ENCODE measurements at regions not wholly inside any gene's neighbourhood (a gene's known extent, or its start where the extent isn't known, plus 50 kb on each side); places are given as distances from the start of the nearest gene placed in this dataset.
"Not testable (repeated sequence)": the region's sequence is repeated elsewhere in the genome, so short reads cannot be mapped to it uniquely, and the experiment has no call there.

GRCh38 chr16:16448423-16448822 lies 69.5 kb downstream of the NPIPA7 start:
- not testable (repeated sequence) for H3K27me3 ChIP-seq (ENCODE audit: control insufficient read depth in 4 of 4, insufficient read depth in 4 of 4, low read length in 3 of 4); H3K9ac ChIP-seq (ENCODE audit: low read depth in 1 of 2, low read length in 2 of 2); H3K4me1 ChIP-seq (ENCODE audit: control insufficient read depth in 4 of 4, insufficient read depth in 4 of 4, low read length in 3 of 4); H3K4me3 ChIP-seq (ENCODE audit: low read depth in 1 of 3, low read length in 3 of 3); H3K36me3 ChIP-seq (ENCODE audit: control insufficient read depth in 4 of 4, insufficient read depth in 3 of 4, low read depth in 1 of 4, low read length in 3 of 4); H3K9me3 ChIP-seq (ENCODE audit: control insufficient read depth in 4 of 4, low read length in 3 of 4); H3K27ac ChIP-seq (ENCODE audit: low read depth in 1 of 2, low read length in 2 of 2); DNase-seq (ENCODE audit: low spot score)
- 84% methylated on average over 2 of the region's 6 CpGs for WGBS

GRCh38 chr16:16449712-16450237 lies 70.8 kb downstream of the NPIPA7 start:
- H3K27me3 ChIP-seq (ENCODE audit: control insufficient read depth in 4 of 4, insufficient read depth in 4 of 4, low read length in 3 of 4); H3K36me3 ChIP-seq (ENCODE audit: control insufficient read depth in 4 of 4, insufficient read depth in 3 of 4, low read depth in 1 of 4, low read length in 3 of 4); H3K4me1 ChIP-seq (ENCODE audit: control insufficient read depth in 4 of 4, insufficient read depth in 4 of 4, low read length in 3 of 4); H3K27ac ChIP-seq (ENCODE audit: low read depth in 1 of 2, low read length in 2 of 2); H3K9ac ChIP-seq (ENCODE audit: low read depth in 1 of 2, low read length in 2 of 2); H3K4me3 ChIP-seq (ENCODE audit: low read depth in 1 of 3, low read length in 3 of 3); H3K9me3 ChIP-seq (ENCODE audit: control insufficient read depth in 4 of 4, low read length in 3 of 4); DNase-seq (ENCODE audit: low spot score): not testable (repeated sequence)
- 78% methylated on average over 4 of the region's 4 CpGs for WGBS

- 7% methylated on average over 5 of the region's 10 CpGs for WGBS
- H3K4me1 ChIP-seq (ENCODE audit: control insufficient read depth in 4 of 4, insufficient read depth in 4 of 4, low read length in 3 of 4); H3K4me3 ChIP-seq (ENCODE audit: low read depth in 1 of 3, low read length in 3 of 3); H3K27me3 ChIP-seq (ENCODE audit: control insufficient read depth in 4 of 4, insufficient read depth in 4 of 4, low read length in 3 of 4); H3K9ac ChIP-seq (ENCODE audit: low read depth in 1 of 2, low read length in 2 of 2); H3K36me3 ChIP-seq (ENCODE audit: control insufficient read depth in 4 of 4, insufficient read depth in 3 of 4, low read depth in 1 of 4, low read length in 3 of 4); H3K27ac ChIP-seq (ENCODE audit: low read depth in 1 of 2, low read length in 2 of 2); H3K9me3 ChIP-seq (ENCODE audit: control insufficient read depth in 4 of 4, low read length in 3 of 4); DNase-seq (ENCODE audit: low spot score): not testable (repeated sequence)
Measured at GRCh38 chr16:16451721-16452410, 72.9 kb downstream of the NPIPA7 start.

GRCh38 chr16:16458579-16458978 lies 79.6 kb downstream of the NPIPA7 start:
- H3K36me3 ChIP-seq (ENCODE audit: control insufficient read depth in 4 of 4, insufficient read depth in 3 of 4, low read depth in 1 of 4, low read length in 3 of 4); H3K4me3 ChIP-seq (ENCODE audit: low read depth in 1 of 3, low read length in 3 of 3); H3K9ac ChIP-seq (ENCODE audit: low read depth in 1 of 2, low read length in 2 of 2); H3K4me1 ChIP-seq (ENCODE audit: control insufficient read depth in 4 of 4, insufficient read depth in 4 of 4, low read length in 3 of 4); DNase-seq (ENCODE audit: low spot score); H3K9me3 ChIP-seq (ENCODE audit: control insufficient read depth in 4 of 4, low read length in 3 of 4); H3K27ac ChIP-seq (ENCODE audit: low read depth in 1 of 2, low read length in 2 of 2); H3K27me3 ChIP-seq (ENCODE audit: control insufficient read depth in 4 of 4, insufficient read depth in 4 of 4, low read length in 3 of 4): not testable (repeated sequence)
- 83% methylated on average over 2 of the region's 5 CpGs for WGBS

- not testable (repeated sequence) for H3K36me3 ChIP-seq (ENCODE audit: control insufficient read depth in 4 of 4, insufficient read depth in 3 of 4, low read depth in 1 of 4, low read length in 3 of 4); H3K27ac ChIP-seq (ENCODE audit: low read depth in 1 of 2, low read length in 2 of 2); H3K4me1 ChIP-seq (ENCODE audit: control insufficient read depth in 4 of 4, insufficient read depth in 4 of 4, low read length in 3 of 4); H3K9ac ChIP-seq (ENCODE audit: low read depth in 1 of 2, low read length in 2 of 2); DNase-seq (ENCODE audit: low spot score); H3K9me3 ChIP-seq (ENCODE audit: control insufficient read depth in 4 of 4, low read length in 3 of 4); H3K4me3 ChIP-seq (ENCODE audit: low read depth in 1 of 3, low read length in 3 of 3); H3K27me3 ChIP-seq (ENCODE audit: control insufficient read depth in 4 of 4, insufficient read depth in 4 of 4, low read length in 3 of 4)
- WGBS, result 92% methylated on average over 3 of the region's 6 CpGs
Measured at GRCh38 chr16:16463792-16464191, 84.9 kb downstream of the NPIPA7 start.

GRCh38 chr16:16488919-16489318 lies 110.0 kb downstream of the NPIPA7 start:
- H3K27ac ChIP-seq (ENCODE audit: low read depth in 1 of 2, low read length in 2 of 2); H3K9me3 ChIP-seq (ENCODE audit: control insufficient read depth in 4 of 4, low read length in 3 of 4); DNase-seq (ENCODE audit: low spot score); H3K27me3 ChIP-seq (ENCODE audit: control insufficient read depth in 4 of 4, insufficient read depth in 4 of 4, low read length in 3 of 4); H3K4me3 ChIP-seq (ENCODE audit: low read depth in 1 of 3, low read length in 3 of 3); H3K9ac ChIP-seq (ENCODE audit: low read depth in 1 of 2, low read length in 2 of 2); H3K4me1 ChIP-seq (ENCODE audit: control insufficient read depth in 4 of 4, insufficient read depth in 4 of 4, low read length in 3 of 4); H3K36me3 ChIP-seq (ENCODE audit: control insufficient read depth in 4 of 4, insufficient read depth in 3 of 4, low read depth in 1 of 4, low read length in 3 of 4): not testable (repeated sequence)
- WGBS, result 91% methylated on average over 4 of the region's 4 CpGs

- H3K27ac ChIP-seq (ENCODE audit: low read depth in 1 of 2, low read length in 2 of 2); H3K27me3 ChIP-seq (ENCODE audit: control insufficient read depth in 4 of 4, insufficient read depth in 4 of 4, low read length in 3 of 4); DNase-seq (ENCODE audit: low spot score); H3K4me1 ChIP-seq (ENCODE audit: control insufficient read depth in 4 of 4, insufficient read depth in 4 of 4, low read length in 3 of 4); H3K4me3 ChIP-seq (ENCODE audit: low read depth in 1 of 3, low read length in 3 of 3); H3K9ac ChIP-seq (ENCODE audit: low read depth in 1 of 2, low read length in 2 of 2); H3K9me3 ChIP-seq (ENCODE audit: control insufficient read depth in 4 of 4, low read length in 3 of 4); H3K36me3 ChIP-seq (ENCODE audit: control insufficient read depth in 4 of 4, insufficient read depth in 3 of 4, low read depth in 1 of 4, low read length in 3 of 4): not testable (repeated sequence)
- WGBS, result 50% methylated on average over 1 of the region's 15 CpGs
Measured at GRCh38 chr16:16489466-16489865, 110.5 kb downstream of the NPIPA7 start.

GRCh38 chr16:16494114-16494513 lies 115.2 kb downstream of the NPIPA7 start:
- 31% methylated on average over 4 of the region's 8 CpGs for WGBS
- H3K9me3 ChIP-seq (ENCODE audit: control insufficient read depth in 4 of 4, low read length in 3 of 4); H3K36me3 ChIP-seq (ENCODE audit: control insufficient read depth in 4 of 4, insufficient read depth in 3 of 4, low read depth in 1 of 4, low read length in 3 of 4); DNase-seq (ENCODE audit: low spot score); H3K9ac ChIP-seq (ENCODE audit: low read depth in 1 of 2, low read length in 2 of 2); H3K27me3 ChIP-seq (ENCODE audit: control insufficient read depth in 4 of 4, insufficient read depth in 4 of 4, low read length in 3 of 4); H3K4me1 ChIP-seq (ENCODE audit: control insufficient read depth in 4 of 4, insufficient read depth in 4 of 4, low read length in 3 of 4); H3K4me3 ChIP-seq (ENCODE audit: low read depth in 1 of 3, low read length in 3 of 3); H3K27ac ChIP-seq (ENCODE audit: low read depth in 1 of 2, low read length in 2 of 2): not testable (repeated sequence)

GRCh38 chr16:16494998-16495397 lies 116.1 kb downstream of the NPIPA7 start:
- H3K4me1 ChIP-seq (ENCODE audit: control insufficient read depth in 4 of 4, insufficient read depth in 4 of 4, low read length in 3 of 4); H3K9me3 ChIP-seq (ENCODE audit: control insufficient read depth in 4 of 4, low read length in 3 of 4); DNase-seq (ENCODE audit: low spot score); H3K9ac ChIP-seq (ENCODE audit: low read depth in 1 of 2, low read length in 2 of 2); H3K27ac ChIP-seq (ENCODE audit: low read depth in 1 of 2, low read length in 2 of 2); H3K27me3 ChIP-seq (ENCODE audit: control insufficient read depth in 4 of 4, insufficient read depth in 4 of 4, low read length in 3 of 4); H3K36me3 ChIP-seq (ENCODE audit: control insufficient read depth in 4 of 4, insufficient read depth in 3 of 4, low read depth in 1 of 4, low read length in 3 of 4); H3K4me3 ChIP-seq (ENCODE audit: low read depth in 1 of 3, low read length in 3 of 3): not testable (repeated sequence)
- WGBS, result 16% methylated on average over 8 of the region's 11 CpGs

Data from liver (tissue), 6 donors.